Loucy (cell line): ENCODE measurements at regions not wholly inside any gene's neighbourhood (a gene's known extent, or its start where the extent isn't known, plus 50 kb on each side); places are given as distances from the start of the nearest gene placed in this dataset.

Experiments used
- CTCF ChIP-seq: fragments of 200-600 bp; sonication (generic); conservative IDR thresholded peaks from 2 replicates; pipeline ENCODE4 v1.5.1; 2014; ENCODE audit warnings: mild to moderate bottlenecking, antibody characterized with exemption, low read length
- EZH2phosphoT487 ChIP-seq: fragments of 200-600 bp; IDR thresholded peaks from 2 replicates; pipeline ENCODE4 v1.6.1; 2018; ENCODE audit warnings: antibody characterized with exemption, mild to moderate bottlenecking, moderate library complexity, borderline replicate concordance

GRCh38 chr6:82569022-82569421 is 205.4 kb downstream of the TPBG start:
- TF ChIP-seq CTCF (no peak), EZH2phosphoT487 (no peak)
